ENCODE measurements at regions not wholly inside any gene's neighbourhood (a gene's known extent, or its start where the extent isn't known, plus 50 kb on each side); places are given as distances from the start of the nearest gene placed in this dataset.

DNA sequence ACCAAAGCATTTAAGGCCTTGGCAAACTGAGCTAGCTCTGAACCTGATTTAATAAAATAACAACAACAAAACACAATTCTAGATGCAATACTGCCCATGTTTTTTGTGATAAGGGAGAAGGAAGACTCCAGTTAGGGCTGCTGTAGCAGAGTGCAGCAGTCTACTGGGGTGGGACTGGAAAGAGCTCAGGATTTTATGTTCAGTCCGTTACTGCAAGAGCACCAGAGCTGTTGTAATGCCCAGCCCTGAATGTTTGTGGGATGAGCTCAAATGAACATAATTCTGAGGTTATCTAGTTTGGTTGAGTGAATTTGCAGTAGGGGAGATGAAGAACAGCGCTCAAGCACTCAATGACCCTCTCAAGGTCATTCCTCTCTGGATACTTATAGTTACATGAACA, 743.8 kb downstream of the FAT4 start (continued):
- no peak for TF ChIP-seq SMARCA5 (IDR thresholded peaks at IDR 0.05)
- TF ChIP-seq HDGF (IDR thresholded peaks at IDR 0.05) = no peak
- TF ChIP-seq, protein P1, sequence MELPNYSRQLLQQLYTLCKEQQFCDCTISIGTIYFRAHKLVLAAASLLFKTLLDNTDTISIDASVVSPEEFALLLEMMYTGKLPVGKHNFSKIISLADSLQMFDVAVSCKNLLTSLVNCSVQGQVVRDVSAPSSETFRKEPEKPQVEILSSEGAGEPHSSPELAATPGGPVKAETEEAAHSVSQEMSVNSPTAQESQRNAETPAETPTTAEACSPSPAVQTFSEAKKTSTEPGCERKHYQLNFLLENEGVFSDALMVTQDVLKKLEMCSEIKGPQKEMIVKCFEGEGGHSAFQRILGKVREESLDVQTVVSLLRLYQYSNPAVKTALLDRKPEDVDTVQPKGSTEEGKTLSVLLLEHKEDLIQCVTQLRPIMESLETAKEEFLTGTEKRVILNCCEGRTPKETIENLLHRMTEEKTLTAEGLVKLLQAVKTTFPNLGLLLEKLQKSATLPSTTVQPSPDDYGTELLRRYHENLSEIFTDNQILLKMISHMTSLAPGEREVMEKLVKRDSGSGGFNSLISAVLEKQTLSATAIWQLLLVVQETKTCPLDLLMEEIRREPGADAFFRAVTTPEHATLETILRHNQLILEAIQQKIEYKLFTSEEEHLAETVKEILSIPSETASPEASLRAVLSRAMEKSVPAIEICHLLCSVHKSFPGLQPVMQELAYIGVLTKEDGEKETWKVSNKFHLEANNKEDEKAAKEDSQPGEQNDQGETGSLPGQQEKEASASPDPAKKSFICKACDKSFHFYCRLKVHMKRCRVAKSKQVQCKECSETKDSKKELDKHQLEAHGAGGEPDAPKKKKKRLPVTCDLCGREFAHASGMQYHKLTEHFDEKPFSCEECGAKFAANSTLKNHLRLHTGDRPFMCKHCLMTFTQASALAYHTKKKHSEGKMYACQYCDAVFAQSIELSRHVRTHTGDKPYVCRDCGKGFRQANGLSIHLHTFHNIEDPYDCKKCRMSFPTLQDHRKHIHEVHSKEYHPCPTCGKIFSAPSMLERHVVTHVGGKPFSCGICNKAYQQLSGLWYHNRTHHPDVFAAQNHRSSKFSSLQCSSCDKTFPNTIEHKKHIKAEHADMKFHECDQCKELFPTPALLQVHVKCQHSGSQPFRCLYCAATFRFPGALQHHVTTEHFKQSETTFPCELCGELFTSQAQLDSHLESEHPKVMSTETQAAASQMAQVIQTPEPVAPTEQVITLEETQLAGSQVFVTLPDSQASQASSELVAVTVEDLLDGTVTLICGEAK (IDR thresholded peaks at IDR 0.05; ENCODE audit: borderline replicate concordance) = no peak
- no peak for TF ChIP-seq CBX3 (IDR thresholded peaks at IDR 0.05; ENCODE audit: borderline replicate concordance, low read depth)
- TF ChIP-seq, protein P2, sequence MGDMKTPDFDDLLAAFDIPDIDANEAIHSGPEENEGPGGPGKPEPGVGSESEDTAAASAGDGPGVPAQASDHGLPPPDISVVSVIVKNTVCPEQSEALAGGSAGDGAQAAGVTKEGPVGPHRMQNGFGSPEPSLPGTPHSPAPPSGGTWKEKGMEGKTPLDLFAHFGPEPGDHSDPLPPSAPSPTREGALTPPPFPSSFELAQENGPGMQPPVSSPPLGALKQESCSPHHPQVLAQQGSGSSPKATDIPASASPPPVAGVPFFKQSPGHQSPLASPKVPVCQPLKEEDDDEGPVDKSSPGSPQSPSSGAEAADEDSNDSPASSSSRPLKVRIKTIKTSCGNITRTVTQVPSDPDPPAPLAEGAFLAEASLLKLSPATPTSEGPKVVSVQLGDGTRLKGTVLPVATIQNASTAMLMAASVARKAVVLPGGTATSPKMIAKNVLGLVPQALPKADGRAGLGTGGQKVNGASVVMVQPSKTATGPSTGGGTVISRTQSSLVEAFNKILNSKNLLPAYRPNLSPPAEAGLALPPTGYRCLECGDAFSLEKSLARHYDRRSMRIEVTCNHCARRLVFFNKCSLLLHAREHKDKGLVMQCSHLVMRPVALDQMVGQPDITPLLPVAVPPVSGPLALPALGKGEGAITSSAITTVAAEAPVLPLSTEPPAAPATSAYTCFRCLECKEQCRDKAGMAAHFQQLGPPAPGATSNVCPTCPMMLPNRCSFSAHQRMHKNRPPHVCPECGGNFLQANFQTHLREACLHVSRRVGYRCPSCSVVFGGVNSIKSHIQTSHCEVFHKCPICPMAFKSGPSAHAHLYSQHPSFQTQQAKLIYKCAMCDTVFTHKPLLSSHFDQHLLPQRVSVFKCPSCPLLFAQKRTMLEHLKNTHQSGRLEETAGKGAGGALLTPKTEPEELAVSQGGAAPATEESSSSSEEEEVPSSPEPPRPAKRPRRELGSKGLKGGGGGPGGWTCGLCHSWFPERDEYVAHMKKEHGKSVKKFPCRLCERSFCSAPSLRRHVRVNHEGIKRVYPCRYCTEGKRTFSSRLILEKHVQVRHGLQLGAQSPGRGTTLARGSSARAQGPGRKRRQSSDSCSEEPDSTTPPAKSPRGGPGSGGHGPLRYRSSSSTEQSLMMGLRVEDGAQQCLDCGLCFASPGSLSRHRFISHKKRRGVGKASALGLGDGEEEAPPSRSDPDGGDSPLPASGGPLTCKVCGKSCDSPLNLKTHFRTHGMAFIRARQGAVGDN (IDR thresholded peaks at IDR 0.05) = no peak
- TF ChIP-seq NFYB (IDR thresholded peaks at IDR 0.05; ENCODE audit: insufficient read depth, low read depth, low read length) = no peak
- TF ChIP-seq, protein P3, sequence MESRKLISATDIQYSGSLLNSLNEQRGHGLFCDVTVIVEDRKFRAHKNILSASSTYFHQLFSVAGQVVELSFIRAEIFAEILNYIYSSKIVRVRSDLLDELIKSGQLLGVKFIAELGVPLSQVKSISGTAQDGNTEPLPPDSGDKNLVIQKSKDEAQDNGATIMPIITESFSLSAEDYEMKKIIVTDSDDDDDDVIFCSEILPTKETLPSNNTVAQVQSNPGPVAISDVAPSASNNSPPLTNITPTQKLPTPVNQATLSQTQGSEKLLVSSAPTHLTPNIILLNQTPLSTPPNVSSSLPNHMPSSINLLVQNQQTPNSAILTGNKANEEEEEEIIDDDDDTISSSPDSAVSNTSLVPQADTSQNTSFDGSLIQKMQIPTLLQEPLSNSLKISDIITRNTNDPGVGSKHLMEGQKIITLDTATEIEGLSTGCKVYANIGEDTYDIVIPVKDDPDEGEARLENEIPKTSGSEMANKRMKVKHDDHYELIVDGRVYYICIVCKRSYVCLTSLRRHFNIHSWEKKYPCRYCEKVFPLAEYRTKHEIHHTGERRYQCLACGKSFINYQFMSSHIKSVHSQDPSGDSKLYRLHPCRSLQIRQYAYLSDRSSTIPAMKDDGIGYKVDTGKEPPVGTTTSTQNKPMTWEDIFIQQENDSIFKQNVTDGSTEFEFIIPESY (IDR thresholded peaks at IDR 0.05) = no peak
